Keratinocyte (primary cell): ENCODE measurements at regions not wholly inside any gene's neighbourhood (a gene's known extent, or its start where the extent isn't known, plus 50 kb on each side); places are given as distances from the start of the nearest gene placed in this dataset.

Source experiments
- DNase-seq: peaks from one replicate; pipeline ENCODE4 v3.0.0-alpha.2; 2011; ENCODE audit warnings: low read depth, missing footprints, low spot score
- FAIRE-seq: peaks from 2 replicates; lab custom pipeline; 2011; peaks lifted over from hg19 to GRCh38; lab: Jason Lieb, UNC
- H2AFZ ChIP-seq: 2 replicates; pipeline ENCODE4 v1.6.0; 2012; ENCODE audit warnings: low read length, control low read depth, inconsistent platforms; ENCODE audit not compliant: control insufficient read depth
- H3K27ac ChIP-seq: 2 replicates; pipeline ENCODE4 v1.5.1; 2011; ENCODE audit warnings: low read length; ENCODE audit not compliant: control insufficient read depth, insufficient read depth
- H3K27me3 ChIP-seq: 3 replicates; pipeline ENCODE4 v1.6.0; 2011; ENCODE audit warnings: low read length; ENCODE audit not compliant: control insufficient read depth, insufficient read depth; ENCODE audit errors: extremely low read depth
- H3K36me3 ChIP-seq, 2 experiments: 2 replicates in 1 of 2; 3 replicates in 1 of 2; pipeline ENCODE4 v1.5.1; 2011; ENCODE audit warnings: low read length in 2 of 2, mild to moderate bottlenecking in 1 of 2; ENCODE audit not compliant: control insufficient read depth in 2 of 2, insufficient read depth in 2 of 2; ENCODE audit errors: extremely low read depth in 1 of 2
- H3K4me1 ChIP-seq: 3 replicates; pipeline ENCODE4 v1.5.1; 2011; ENCODE audit warnings: low read length; ENCODE audit not compliant: control insufficient read depth, insufficient read depth; ENCODE audit errors: extremely low read depth
- H3K4me2 ChIP-seq: 3 replicates; pipeline ENCODE4 v1.6.0; 2011; ENCODE audit warnings: low read depth, low read length; ENCODE audit not compliant: control insufficient read depth, insufficient read depth; ENCODE audit errors: extremely low read depth
- H3K4me3 ChIP-seq, 3 experiments: fragments of 200-600 bp in 1 of 3; sonication (generic) in 1 of 3; 2 replicates in 2 of 3; 3 replicates in 1 of 3; pipeline ENCODE4 v1.5.1; 2011 to 2016; ENCODE audit warnings: low read length in 3 of 3, mild to moderate bottlenecking in 3 of 3, control low read depth in 2 of 3, inconsistent platforms in 1 of 3, low read depth in 1 of 3, mixed read lengths in 1 of 3, mixed run types in 1 of 3, moderate library complexity in 1 of 3; ENCODE audit not compliant: control insufficient read depth in 2 of 3, insufficient read depth in 2 of 3; ENCODE audit errors: extremely low read depth in 1 of 3
- H3K79me2 ChIP-seq: 2 replicates; pipeline ENCODE4 v1.6.0; 2012; ENCODE audit warnings: low read length; ENCODE audit not compliant: control insufficient read depth, insufficient read depth
- H3K9ac ChIP-seq: 3 replicates; pipeline ENCODE4 v1.6.0; 2011; ENCODE audit warnings: low read length; ENCODE audit not compliant: control insufficient read depth, insufficient read depth; ENCODE audit errors: extremely low read depth
- H3K9me1 ChIP-seq: 3 replicates; pipeline ENCODE4 v1.6.0; 2011; ENCODE audit warnings: low read length; ENCODE audit not compliant: control insufficient read depth, insufficient read depth; ENCODE audit errors: extremely low read depth
- H3K9me3 ChIP-seq: 2 replicates; pipeline ENCODE4 v1.5.1; 2012; ENCODE audit warnings: low read depth, low read length; ENCODE audit not compliant: control insufficient read depth
- H4K20me1 ChIP-seq: 3 replicates; pipeline ENCODE4 v1.6.0; 2011; ENCODE audit warnings: low read length; ENCODE audit not compliant: control insufficient read depth, insufficient read depth; ENCODE audit errors: extremely low read depth
- EZH2 ChIP-seq: IDR thresholded peaks from one replicate; pipeline ENCODE4 v1.6.1; 2012; ENCODE audit warnings: inconsistent platforms, mild to moderate bottlenecking, low read length, moderate library complexity
- dilution Hi-C: fragments of 300-500 bp; cut with MboI; formaldehyde crosslinking; loops from one replicate; pipeline ENCODE4 v1.7.0; 2020; ENCODE audit warnings: low sequenced_read_pairs; ENCODE audit not compliant: extremely low pct_ligation_motif_present
- TF ChIP-seq, protein P1 (sequence below), 3 experiments: IDR thresholded peaks in 1 of 3; conservative IDR thresholded peaks in 1 of 3; optimal IDR thresholded peaks in 1 of 3; 2 replicates in 2 of 3; 3 replicates in 1 of 3; pipeline versions ENCODE3 to v1.5.1; 2011; ENCODE audit warnings: low read length in 3 of 3, mild to moderate bottlenecking in 3 of 3, moderate library complexity in 2 of 3, control low read depth in 1 of 3, inconsistent platforms in 1 of 3; ENCODE audit not compliant: insufficient read depth in 2 of 3; ENCODE audit errors: extremely low read depth in 1 of 3

DNA sequence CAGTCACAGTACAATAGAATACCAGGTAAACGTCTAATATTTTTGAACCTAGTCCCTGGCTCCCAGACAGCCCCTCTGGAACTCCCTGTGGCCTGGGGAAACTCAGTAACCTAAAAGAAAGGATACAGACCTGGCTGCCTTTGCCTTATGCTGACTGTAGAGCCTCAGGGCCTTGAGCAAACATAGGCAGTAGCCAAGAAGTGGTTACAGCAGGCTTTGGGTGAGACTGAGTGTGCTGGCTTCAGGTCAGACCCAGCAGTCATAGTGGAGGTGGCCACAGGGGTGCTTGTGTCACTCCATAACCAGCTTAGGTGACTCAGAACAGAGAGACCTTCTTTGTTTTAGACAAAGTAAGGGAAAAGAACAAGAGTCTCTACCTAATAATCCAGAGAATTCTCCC is 141.8 kb upstream of the PRDX4 start:
- Histone ChIP-seq H3K9me3 (no peaks in the 10 kb centered on the region), H3K9me1 (no peaks in the 10 kb centered on the region), H2AFZ (no peak overlapping the region), H3K79me2 (no peaks in the 10 kb centered on the region), H3K9ac (no peak overlapping the region), H3K36me3 (no peaks in the 10 kb centered on the region), H3K27me3 (no peaks in the 10 kb centered on the region), H3K4me2 (no peak overlapping the region), H3K27ac (no peak overlapping the region), H3K4me1 (no peaks in the 10 kb centered on the region), H4K20me1 (no peaks in the 10 kb centered on the region), H3K4me3 (no peak overlapping the region)
- FAIRE-seq (no peak), DNase-seq (no peak)
- dilution Hi-C loops, result no loop called here
- TF ChIP-seq, protein P1, sequence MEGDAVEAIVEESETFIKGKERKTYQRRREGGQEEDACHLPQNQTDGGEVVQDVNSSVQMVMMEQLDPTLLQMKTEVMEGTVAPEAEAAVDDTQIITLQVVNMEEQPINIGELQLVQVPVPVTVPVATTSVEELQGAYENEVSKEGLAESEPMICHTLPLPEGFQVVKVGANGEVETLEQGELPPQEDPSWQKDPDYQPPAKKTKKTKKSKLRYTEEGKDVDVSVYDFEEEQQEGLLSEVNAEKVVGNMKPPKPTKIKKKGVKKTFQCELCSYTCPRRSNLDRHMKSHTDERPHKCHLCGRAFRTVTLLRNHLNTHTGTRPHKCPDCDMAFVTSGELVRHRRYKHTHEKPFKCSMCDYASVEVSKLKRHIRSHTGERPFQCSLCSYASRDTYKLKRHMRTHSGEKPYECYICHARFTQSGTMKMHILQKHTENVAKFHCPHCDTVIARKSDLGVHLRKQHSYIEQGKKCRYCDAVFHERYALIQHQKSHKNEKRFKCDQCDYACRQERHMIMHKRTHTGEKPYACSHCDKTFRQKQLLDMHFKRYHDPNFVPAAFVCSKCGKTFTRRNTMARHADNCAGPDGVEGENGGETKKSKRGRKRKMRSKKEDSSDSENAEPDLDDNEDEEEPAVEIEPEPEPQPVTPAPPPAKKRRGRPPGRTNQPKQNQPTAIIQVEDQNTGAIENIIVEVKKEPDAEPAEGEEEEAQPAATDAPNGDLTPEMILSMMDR (optimal IDR thresholded peaks at IDR 0.05 in 1 of 3, IDR thresholded peaks at IDR 0.05 in 1 of 3, conservative IDR thresholded peaks at IDR 0.05 in 1 of 3; ENCODE audit: extremely low read depth in 1 of 3, insufficient read depth in 2 of 3, low read length in 3 of 3), result no peak
- TF ChIP-seq EZH2, result no peak

DNA sequence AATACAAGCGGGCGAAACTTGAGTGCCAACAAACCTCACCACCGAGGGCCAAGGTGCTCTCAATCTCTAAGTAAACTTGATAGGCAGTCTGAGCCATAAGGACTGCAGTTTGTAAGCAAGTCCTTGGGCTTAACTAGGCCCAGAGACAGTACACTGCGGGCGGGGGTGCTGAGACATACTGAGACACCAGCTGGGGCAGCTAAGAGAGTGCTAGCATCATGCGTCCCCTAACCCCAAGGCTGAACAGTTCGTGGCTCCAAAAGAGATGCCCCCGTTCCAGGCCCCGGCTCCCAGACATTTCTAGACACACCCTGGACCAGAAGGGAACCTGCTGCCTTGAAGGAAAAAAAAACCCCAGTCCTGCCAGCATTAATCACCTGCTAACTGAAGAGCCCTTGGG is 126.8 kb upstream of the PRDX4 start:
- no peaks in the 10 kb centered on the region for H3K36me3 ChIP-seq
- no peaks in the 10 kb centered on the region for H4K20me1 ChIP-seq
- no peaks in the 10 kb centered on the region for H3K27me3 ChIP-seq
- dilution Hi-C loops, result no loop called here
- no peak for FAIRE-seq
- no peak overlapping the region for H3K4me2 ChIP-seq
- no peaks in the 10 kb centered on the region for H3K79me2 ChIP-seq
- H3K4me3 ChIP-seq, result no peak overlapping the region
- H3K4me1 ChIP-seq, result no peaks in the 10 kb centered on the region
- no peak overlapping the region for H3K27ac ChIP-seq
- no peak overlapping the region for H3K9ac ChIP-seq
- no peak for DNase-seq
- no peak overlapping the region for H2AFZ ChIP-seq
- TF ChIP-seq EZH2, result no peak
- no peaks in the 10 kb centered on the region for H3K9me3 ChIP-seq
- H3K9me1 ChIP-seq, result no peaks in the 10 kb centered on the region

GRCh38 chrX:23548164-23548563 is 119.1 kb upstream of the PRDX4 start:
- no peaks in the 10 kb centered on the region for H3K27me3 ChIP-seq
- no peak overlapping the region for H2AFZ ChIP-seq
- DNase-seq, result no peak
- no peak overlapping the region for H3K4me2 ChIP-seq
- TF ChIP-seq EZH2, result no peak
- H3K36me3 ChIP-seq, result no peaks in the 10 kb centered on the region
- no peaks in the 10 kb centered on the region for H3K9me1 ChIP-seq
- no peaks in the 10 kb centered on the region for H4K20me1 ChIP-seq
- no peaks in the 10 kb centered on the region for H3K9me3 ChIP-seq
- no peaks in the 10 kb centered on the region for H3K4me1 ChIP-seq
- dilution Hi-C loops, result no loop called here
- H3K79me2 ChIP-seq, result no peaks in the 10 kb centered on the region
- H3K27ac ChIP-seq, result no peak overlapping the region
- H3K4me3 ChIP-seq, result no peak overlapping the region
- no peak for FAIRE-seq
- H3K9ac ChIP-seq, result no peak overlapping the region
